ENCODE measurements at regions not wholly inside any gene's neighbourhood (a gene's known extent, or its start where the extent isn't known, plus 50 kb on each side); places are given as distances from the start of the nearest gene placed in this dataset.

DNA sequence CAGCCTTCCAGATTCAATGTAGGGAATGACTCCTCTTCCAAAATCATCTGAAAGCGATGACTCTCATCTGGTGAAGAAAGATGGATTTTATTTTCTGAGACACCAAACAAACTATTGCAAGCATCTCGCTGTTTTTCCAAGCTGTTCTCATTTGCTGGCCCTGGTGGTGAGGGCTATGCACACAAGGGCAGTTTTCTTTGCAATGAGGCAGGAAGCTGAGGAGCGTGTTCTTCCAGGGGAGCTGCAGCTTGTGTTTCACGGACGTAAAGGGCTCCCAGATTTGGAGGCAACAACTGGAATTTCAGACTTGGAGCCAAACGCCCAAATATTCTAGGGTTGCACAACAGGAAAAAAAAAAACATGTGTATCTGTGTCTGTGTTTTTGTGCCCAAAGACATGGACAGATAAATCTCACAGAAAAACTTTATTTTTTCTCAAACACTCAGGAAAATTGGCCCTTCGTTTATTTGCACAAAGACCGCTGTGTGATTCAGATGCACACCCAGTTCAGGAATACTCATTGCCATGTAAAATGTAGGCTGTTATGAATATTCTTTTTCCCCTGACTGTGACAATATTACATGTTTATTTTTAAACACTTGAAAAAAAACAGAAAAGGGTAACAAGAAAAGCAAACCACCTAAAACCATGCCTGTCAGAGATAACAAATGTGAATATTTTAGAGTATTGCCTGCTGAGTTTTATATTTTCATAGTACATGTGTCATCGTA is 151.3 kb downstream of the GAS1 start:
- TF ChIP-seq, protein P1, sequence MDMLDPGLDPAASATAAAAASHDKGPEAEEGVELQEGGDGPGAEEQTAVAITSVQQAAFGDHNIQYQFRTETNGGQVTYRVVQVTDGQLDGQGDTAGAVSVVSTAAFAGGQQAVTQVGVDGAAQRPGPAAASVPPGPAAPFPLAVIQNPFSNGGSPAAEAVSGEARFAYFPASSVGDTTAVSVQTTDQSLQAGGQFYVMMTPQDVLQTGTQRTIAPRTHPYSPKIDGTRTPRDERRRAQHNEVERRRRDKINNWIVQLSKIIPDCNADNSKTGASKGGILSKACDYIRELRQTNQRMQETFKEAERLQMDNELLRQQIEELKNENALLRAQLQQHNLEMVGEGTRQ (IDR thresholded peaks at IDR 0.05; ENCODE audit: low read depth, low read length), result no peak
- TF ChIP-seq BHLHE40 (IDR thresholded peaks at IDR 0.05; ENCODE audit: low read depth, low read length), result no peak
